Choroid plexus epithelial cell (primary cell): ENCODE measurements at regions not wholly inside any gene's neighbourhood (a gene's known extent, or its start where the extent isn't known, plus 50 kb on each side); places are given as distances from the start of the nearest gene placed in this dataset.
A peak's percentile ranks its signal among the peaks of the same experiment; 100 is the strongest.

Experiments used
- DNase-seq: peaks from one replicate; pipeline ENCODE4 v3.0.0-alpha.2; 2010; ENCODE audit warnings: low read depth
- H3K4me3 ChIP-seq: 2 replicates; pipeline ENCODE4 v1.5.1; 2011; ENCODE audit warnings: low read depth, mild to moderate bottlenecking, control low read depth, low read length, moderate library complexity
- CTCF ChIP-seq: conservative IDR thresholded peaks from 2 replicates; pipeline ENCODE4 v1.5.1; 2011; ENCODE audit warnings: low read depth, mild to moderate bottlenecking, control low read depth, inconsistent platforms, low read length, moderate library complexity

DNA sequence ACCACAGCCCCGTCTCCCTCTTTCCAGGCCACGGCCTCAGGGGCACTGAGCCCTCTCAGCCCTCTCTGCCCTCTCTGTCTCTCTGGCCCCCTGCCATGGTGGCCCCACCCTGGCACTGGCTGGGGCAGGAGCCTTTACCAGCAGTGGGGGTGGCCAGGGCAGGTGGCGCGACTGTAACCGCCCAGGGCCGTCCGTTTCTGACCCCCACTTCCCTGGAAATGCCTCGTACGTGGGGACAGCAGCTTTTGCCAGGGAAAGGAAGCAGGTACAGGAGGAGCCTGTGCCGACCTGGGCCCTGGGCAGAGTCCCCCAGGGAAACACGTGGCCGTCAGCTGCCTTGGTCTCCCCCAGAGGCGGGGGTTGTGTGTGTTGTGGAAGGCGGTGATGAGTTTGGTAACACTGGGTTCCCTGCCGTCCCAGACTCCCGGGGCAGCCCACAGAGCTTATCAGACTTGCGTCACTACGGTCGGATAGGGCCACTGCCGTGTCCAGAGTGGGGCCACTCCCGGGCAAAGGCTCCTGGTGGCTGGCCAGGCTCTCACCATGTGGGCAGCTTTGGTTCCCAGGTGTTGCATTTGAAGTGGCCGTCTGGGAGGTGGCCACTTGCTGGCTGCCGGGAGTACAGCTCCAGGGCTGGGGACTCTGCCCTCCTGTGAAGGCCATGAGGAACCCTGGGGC lies 249.3 kb upstream of the CIBAR2 start:
- no peak for TF ChIP-seq CTCF
- DNase-seq: peak; percentile 57
- H3K4me3 ChIP-seq: no peak overlapping the region

GRCh38 chr16:85362443-85362842 lies 250.2 kb upstream of the CIBAR2 start:
- DNase-seq: no peak
- TF ChIP-seq CTCF: no peak
- H3K4me3 ChIP-seq: no peak overlapping the region

GRCh38 chr16:85363427-85363826 lies 249.7 kb upstream of the GSE1 start:
- DNase-seq: peak; percentile 36
- TF ChIP-seq CTCF: peak; percentile 29
- H3K4me3 ChIP-seq: no peak overlapping the region

DNA sequence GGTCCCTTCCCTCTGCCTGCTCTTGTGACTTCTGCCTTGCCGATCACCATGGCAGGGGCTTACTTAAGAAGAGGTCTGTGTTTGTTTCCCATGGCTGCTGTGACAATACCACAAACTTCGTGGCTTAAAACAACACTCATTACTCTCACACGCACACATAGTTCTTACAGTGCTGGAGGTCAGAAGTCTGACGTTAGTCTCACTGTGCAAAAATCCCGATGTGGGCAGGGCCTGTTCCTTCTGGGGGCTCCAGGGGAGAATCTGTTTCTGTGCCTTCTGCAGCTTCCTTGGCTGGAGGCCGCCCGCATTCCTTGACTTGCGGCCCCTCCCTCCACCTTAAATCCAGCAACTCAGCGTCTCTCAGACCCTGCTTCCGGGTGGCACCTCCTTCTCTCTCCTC lies 249.2 kb upstream of the GSE1 start:
- TF ChIP-seq CTCF: no peak
- DNase-seq: peak; percentile 98
- no peak overlapping the region for H3K4me3 ChIP-seq

DNA sequence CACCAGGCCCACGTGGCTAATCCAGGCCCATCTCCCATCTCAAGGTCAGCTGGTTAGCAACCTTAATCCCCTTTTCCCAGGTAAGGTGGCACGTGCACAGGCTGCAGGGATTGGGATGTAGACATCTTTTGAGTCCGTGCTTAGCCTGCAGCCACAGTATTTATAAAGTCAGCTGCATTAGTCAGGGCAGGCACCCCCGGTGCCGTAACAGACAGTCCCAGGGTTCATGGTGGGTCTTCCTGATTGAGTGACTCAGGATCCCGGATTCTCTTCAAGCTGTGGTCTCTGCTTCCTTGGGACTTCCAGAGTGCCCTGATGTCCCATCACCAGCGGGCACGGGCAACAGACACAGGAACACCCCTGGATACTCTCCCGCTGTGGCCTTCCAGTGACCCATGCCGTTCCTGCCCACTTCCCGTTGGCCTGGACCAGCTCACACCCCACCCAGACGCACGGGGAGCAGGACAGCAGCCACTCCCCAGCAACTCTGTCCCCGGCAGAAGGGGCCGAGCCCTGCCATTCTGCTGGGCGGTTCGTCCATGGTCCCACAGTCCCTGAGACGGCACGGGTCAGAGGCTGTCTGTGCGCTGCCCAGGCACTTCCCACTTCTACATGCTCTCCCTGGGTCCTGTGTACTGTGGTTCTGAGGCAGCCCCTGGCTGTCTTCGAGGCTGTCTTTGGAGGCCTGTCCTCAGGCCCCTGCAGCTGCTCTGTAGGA lies 248.6 kb upstream of the GSE1 start:
- no peak overlapping the region for H3K4me3 ChIP-seq
- TF ChIP-seq CTCF: no peak
- peak; percentile 64 for DNase-seq

DNA sequence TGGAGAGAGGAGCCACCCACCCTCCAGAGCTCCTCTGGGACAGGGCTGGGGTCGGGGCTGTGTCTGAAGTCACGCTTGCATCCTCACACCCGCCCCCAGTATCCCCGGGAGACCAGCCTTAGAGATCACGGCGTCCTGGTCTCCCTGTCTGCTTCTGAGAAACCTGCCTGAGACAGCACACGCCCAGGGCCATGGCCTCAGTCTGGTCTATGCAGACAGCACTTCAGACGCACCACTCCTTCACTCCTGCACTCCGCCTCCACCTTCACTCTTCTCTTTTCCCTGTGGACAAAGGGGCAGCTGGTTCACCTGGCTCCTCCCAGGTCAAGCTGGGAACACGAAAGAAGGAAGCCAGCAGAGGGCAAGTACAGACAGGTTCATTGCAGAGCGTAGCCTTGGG lies 248.0 kb upstream of the GSE1 start:
- TF ChIP-seq CTCF: no peak
- no peak overlapping the region for H3K4me3 ChIP-seq
- DNase-seq: peak; percentile 65
